ENCODE measurements at regions not wholly inside any gene's neighbourhood (a gene's known extent, or its start where the extent isn't known, plus 50 kb on each side); places are given as distances from the start of the nearest gene placed in this dataset.

GRCh38 chr5:166074582-166075481 is 2216.6 kb upstream of the WWC1 start:
- TF ChIP-seq POU6F1 (CRISPR knock-in tag; IDR thresholded peaks at IDR 0.05; ENCODE audit: borderline replicate concordance, low read depth) = no peak
- no peak for ATAC-seq

GRCh38 chr5:166083183-166083959 is 2208.1 kb upstream of the WWC1 start:
- ATAC-seq = no peak
- no peak for TF ChIP-seq POU6F1 (CRISPR knock-in tag; IDR thresholded peaks at IDR 0.05; ENCODE audit: borderline replicate concordance, low read depth)
- no peak for TF ChIP-seq OSR1 (CRISPR knock-in tag; IDR thresholded peaks at IDR 0.05)
- no peak for TF ChIP-seq ISL1 (CRISPR knock-in tag; IDR thresholded peaks at IDR 0.05)
- no peak for TF ChIP-seq TCF4 (CRISPR knock-in tag; IDR thresholded peaks at IDR 0.05; ENCODE audit: borderline replicate concordance)
- TF ChIP-seq CSDC2 (CRISPR knock-in tag; IDR thresholded peaks at IDR 0.05) = no peak
- TF ChIP-seq BACH2 (CRISPR knock-in tag; IDR thresholded peaks at IDR 0.05; ENCODE audit: borderline replicate concordance) = no peak
- TF ChIP-seq SNAI2 (CRISPR knock-in tag; IDR thresholded peaks at IDR 0.05) = no peak
- TF ChIP-seq PPARA (CRISPR knock-in tag; IDR thresholded peaks at IDR 0.05; ENCODE audit: borderline replicate concordance) = no peak
- TF ChIP-seq ARNTL (CRISPR knock-in tag; IDR thresholded peaks at IDR 0.05; ENCODE audit: borderline replicate concordance, low read depth) = no peak
- no peak for TF ChIP-seq TOX (CRISPR knock-in tag; IDR thresholded peaks at IDR 0.05; ENCODE audit: borderline replicate concordance)
- no peak for TF ChIP-seq CREB5 (CRISPR knock-in tag; IDR thresholded peaks at IDR 0.05; ENCODE audit: low read depth)

GRCh38 chr5:166086568-166086967 is 2204.9 kb upstream of the WWC1 start:
- ATAC-seq = no peak
- TF ChIP-seq ZNF8 (CRISPR knock-in tag; IDR thresholded peaks at IDR 0.05) (no peak), PPARA (CRISPR knock-in tag; IDR thresholded peaks at IDR 0.05; ENCODE audit: borderline replicate concordance) (no peak), GLIS3 (CRISPR knock-in tag; IDR thresholded peaks at IDR 0.05) (no peak), TCF4 (CRISPR knock-in tag; IDR thresholded peaks at IDR 0.05; ENCODE audit: borderline replicate concordance) (peak; percentile 80; the same call in 1 of the 2 replicates), POU6F1 (CRISPR knock-in tag; IDR thresholded peaks at IDR 0.05; ENCODE audit: borderline replicate concordance, low read depth) (no peak), CSDC2 (CRISPR knock-in tag; IDR thresholded peaks at IDR 0.05) (no peak), ZNF70 (CRISPR knock-in tag; IDR thresholded peaks at IDR 0.05) (no peak)

- no peak for TF ChIP-seq OSR1 (CRISPR knock-in tag; IDR thresholded peaks at IDR 0.05)
- no peak for TF ChIP-seq PATZ1 (CRISPR knock-in tag; IDR thresholded peaks at IDR 0.05; ENCODE audit: borderline replicate concordance)
- no peak for TF ChIP-seq TSHZ2 (CRISPR knock-in tag; IDR thresholded peaks at IDR 0.05)
- no peak for TF ChIP-seq ZNF70 (CRISPR knock-in tag; IDR thresholded peaks at IDR 0.05)
- TF ChIP-seq CREB5 (CRISPR knock-in tag; IDR thresholded peaks at IDR 0.05; ENCODE audit: low read depth) = no peak
- no peak for TF ChIP-seq ZNF8 (CRISPR knock-in tag; IDR thresholded peaks at IDR 0.05)
- no peak for TF ChIP-seq TOX (CRISPR knock-in tag; IDR thresholded peaks at IDR 0.05; ENCODE audit: borderline replicate concordance)
- no peak for ATAC-seq
Measured at GRCh38 chr5:166088389-166089039, 2202.9 kb upstream of the WWC1 start.

All from SK-N-SH treated with all-trans-retinoic acid at 6 μM for 48 hours (cell line).